ENCODE measurements at regions not wholly inside any gene's neighbourhood (a gene's known extent, or its start where the extent isn't known, plus 50 kb on each side); places are given as distances from the start of the nearest gene placed in this dataset.
"Not testable (repeated sequence)": the region's sequence is repeated elsewhere in the genome, so short reads cannot be mapped to it uniquely, and the experiment has no call there.

DNA sequence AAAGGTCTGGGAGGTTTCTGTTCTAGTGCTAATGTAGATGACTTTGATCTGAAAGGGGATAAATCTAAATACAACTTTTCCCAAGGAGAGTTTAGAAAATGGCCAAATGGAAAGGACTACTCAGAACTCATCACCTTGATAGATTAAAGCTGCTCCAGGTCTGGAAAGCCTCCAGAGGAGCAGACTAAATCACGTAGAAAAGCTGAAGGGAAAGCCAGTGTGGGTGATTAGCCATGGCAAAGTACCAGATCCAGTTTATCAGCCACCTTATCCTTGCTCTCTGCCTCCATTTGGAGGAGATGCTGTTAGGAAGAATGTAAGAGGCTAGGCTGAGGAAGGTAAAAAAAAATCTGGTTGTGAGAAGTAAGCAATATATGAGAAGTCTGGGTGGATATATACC, 120.7 kb upstream of the RAI14 start:
- DNase-seq, result no peak

DNA sequence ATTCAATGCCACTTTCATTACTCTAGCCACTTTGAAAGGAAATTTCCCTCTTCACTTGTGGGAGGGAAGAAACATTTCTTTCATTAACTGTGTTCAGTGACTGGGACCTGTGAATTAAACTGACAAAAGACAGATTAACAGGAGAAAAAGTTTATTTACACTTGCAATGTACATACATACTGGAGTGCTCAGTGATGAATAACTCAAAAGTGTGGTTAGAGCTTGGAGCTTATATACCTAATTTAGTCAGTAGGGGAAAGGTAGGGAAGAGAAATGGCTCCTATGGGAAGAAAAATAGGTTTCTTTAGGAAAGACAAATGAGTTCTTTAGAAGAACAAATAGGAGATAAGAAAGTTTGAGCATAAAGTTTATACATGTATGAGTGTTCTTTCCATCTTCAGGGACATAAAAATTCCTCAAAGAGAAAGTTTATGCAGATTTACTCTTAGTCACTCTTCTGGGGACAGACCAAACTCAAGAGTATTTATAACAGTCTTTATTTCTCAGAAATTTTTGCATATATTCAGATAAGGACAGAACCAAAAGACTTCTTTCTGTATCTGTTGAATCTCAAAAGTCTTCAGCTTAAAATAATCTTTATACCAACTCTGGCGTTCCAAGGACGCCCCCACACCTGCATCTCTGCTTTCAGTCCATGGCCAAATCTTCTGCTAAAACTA, 120.0 kb upstream of the RAI14 start:
- no peak for DNase-seq

DNA sequence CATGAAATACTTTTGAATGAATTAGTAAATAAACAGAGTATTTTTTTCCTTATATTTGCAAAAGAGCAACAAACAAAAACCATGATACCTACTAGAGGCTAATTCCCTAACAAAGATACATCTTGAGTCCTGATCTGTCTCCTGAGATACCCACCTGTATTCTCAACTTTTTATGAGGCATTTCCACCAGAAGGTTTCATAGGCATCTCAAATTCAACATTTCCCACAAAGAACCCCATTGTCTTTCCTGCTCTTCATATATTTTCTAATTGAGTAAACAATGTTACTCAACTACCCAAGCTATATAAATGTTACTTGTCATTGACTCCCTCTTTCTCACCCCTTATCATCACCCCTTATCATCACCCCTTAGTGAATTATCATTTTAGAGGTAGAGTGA, 119.4 kb upstream of the RAI14 start:
- DNase-seq, result no peak

DNA sequence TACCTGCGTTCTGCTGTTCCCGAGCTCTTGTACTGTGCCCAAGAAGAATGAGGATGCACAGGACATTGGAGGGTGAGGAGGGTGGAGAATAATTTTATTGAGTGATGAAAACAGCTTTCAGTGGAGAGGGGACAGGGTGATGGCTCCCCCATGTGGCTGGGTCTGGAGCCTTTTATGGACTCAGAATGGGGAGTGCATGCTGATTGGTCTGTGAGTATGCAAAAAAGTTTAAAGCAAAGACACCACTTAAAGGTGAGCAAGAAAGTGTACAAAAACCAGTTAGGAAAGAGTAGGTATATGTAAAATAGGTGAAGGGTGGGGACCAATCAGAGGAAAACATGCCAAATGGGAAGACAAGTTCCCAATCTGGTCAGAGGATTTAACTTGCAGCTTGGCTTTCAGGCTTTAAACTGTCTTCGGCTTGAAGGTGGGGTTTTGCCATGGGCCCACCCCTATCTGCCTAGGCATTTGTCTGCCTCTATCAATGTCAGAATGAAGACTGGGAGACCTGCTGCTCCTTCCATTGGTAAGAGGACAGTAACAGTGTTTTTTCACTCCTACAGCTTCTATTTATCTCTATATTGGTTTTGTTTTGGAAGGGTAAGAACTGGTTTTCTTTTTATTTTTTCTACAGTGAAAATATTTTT, 118.0 kb upstream of the RAI14 start:
- no peak for DNase-seq

DNA sequence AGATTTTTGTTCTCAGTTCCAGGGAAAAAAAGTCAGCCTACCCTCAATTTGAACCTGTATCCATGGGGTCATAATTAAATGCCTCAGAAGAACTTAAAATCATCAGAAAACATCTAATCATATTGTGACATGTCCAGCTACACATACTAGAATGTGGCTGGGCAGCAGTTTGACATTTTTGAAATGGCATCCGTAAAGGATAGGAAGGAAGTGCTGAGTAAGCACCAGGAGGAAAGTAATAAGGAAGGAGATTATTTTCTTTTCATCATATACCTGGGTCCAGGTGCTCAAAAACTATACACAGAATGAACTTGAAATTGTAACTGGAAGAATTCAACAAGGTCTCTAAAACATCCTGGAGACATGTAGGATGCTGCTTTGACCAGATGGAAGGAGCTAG, 116.9 kb upstream of the RAI14 start:
- no peak for DNase-seq

DNA sequence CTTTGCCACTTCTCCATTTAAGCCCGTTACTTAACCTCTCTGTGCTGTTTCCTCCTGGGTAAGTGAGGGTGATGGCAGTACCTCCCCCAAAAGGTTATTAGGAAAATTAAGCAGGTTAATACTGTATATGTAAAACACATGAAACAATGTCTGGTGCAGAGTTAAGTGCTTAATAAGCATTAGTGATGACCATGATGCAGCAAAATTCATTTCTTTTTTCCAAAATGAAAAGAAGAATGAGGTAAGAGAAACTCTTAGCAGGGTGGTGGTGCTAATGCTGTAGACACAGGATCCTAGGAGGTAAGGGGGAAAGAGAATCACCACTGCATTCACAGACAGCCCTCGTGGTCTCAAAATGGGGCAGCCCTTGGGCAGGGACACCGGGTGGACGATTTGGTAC, 115.1 kb upstream of the RAI14 start:
- DNase-seq, result no peak

DNA sequence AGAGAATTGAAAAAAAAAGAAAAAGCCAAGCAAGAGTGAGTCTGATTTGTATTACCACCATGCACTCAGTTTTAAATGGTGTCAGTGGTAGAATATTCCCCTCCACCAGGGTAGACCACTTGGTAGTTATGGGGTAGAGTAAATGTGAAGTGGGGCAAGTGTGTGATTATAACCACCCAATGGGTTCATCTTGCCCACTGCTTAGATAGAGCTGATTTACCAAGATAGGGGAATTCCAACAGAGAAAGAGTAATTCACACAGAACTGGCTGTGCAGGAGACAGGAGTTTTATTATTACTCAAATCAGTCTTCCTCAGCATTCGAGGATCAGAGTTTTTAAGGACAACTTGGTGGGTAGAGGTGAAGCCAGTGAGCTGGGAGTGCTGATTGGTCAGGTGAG, 113.3 kb upstream of the RAI14 start:
- no peak for DNase-seq

DNA sequence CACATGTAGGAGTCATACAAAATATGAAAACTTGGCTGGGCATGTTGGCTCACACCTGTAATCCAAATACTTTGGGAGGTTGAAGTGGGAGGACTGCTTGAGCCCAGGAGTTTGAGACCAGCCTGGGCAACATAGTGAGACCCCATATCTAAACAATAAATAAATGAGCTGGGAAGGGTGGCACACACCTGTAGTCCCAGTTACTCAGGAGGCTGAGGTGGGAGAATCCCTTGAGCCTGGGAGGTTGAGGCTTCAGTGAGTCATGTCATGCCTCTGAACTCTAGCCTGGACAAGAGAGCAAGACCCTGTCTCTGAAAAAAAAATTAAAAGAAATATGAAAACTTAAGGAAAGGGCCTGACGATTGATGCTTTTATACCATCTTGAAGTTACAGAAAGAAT, 112.4 kb upstream of the RAI14 start:
- DNase-seq, result no peak

DNA sequence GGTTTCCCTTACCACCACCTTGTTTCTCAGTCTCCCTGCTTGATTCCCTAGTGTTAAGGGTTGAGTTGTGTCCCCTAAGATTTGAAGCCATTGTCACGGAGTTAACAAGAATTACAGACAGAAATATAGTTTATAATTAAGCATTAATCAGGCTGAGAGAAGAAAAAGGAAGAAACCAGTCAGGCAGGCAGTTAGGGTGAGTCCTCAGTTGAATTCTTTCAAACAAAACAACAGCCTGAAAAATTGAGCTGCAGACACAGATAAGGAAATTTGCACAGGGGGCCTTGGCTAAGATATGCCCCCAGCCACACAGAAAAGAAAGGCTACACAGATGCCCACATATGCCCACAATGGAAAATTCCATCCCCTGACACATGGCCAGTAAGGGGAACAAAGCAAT, 111.7 kb upstream of the RAI14 start:
- DNase-seq, result no peak

DNA sequence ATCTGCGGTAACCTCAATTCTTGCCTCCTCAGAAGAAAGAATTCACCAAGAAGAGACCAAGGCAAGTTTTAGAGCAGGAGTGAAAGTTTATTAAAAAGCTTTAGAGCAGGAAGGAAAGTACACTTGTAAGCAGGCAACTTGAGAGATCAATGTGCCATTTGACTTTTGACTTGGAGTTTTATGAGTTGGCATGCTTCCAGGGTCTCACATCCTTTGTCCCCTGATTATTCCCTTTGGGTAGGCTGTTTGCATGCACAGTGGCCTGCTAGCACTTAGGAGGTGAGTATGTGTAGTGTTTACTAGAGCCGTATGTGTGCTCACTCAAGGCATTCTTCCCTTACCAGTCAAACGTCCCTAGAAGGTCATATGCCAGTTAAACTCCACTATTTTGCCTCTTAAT, 111.0 kb upstream of the RAI14 start:
- no peak for DNase-seq

DNA sequence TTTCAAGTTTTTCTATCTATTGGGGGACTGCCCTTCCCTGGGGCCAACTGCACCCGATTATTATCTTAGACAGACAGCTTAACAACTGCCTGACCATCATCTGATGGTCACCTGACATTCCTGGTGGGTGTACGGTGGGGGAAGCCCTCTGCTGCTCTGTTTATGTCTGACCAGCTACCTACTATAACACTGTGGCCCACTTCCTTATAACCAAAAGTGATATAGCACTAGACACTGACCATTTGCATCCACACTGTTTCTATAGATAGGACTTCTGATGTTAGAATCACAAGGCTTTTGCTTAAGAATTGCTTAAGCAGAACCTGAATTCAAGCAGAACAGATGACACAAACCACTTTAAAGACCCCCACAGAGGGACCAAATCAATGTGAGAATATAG, 110.5 kb upstream of the RAI14 start:
- no peak for DNase-seq

DNA sequence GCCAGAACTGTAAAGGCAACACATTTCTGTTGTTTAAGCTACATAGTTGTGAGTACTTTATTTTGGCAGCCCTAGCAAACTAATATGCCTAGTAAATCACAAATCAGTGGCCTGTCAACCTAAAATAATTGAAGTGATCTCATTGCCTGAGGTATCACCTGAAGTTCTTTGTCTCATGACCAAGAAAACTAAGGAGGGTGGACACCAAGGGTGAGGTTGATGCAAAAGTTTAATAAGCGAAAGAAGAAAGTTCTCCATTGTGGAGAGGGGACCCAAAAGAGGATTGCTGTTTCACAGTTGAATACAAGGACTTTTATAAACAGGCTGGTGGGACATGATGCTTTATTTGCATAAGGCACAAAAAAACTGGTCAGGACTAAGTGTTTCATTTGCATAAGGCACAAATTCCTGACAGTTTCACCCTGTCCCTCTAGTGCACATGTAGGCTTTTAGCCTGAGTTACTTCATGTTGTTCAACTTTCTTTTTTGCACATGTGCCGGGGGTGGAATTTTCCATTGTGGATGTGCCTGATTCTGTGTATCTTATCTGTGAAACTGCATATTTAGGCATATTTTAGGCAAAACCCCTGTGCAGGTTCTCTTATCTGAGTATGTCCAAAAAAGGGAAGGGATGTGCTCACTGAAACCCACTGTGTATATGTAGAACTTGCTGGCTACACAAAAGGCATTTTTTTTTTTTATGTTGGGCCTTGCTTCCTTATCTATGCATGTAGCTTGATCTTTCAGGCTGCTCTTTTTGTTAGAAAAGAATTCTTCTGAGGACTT, 108.6 kb upstream of the RAI14 start:
- DNase-seq, result no peak

DNA sequence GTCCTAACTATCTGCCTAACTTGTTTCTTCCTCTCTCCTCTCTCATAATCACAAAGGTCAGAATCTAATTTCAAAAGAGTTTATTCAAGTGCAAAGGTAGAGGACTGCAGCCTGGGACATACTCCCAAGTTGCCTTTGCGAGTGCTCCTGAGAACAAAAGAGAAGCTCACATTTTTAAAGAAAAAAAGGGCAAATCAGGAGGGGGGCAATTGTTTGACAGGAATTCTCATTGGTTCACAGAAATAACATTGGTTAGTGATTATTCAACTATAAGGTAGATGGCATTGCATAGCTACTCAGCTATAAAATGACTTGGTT, 108.1 kb upstream of the RAI14 start:
- DNase-seq, result no peak

DNA sequence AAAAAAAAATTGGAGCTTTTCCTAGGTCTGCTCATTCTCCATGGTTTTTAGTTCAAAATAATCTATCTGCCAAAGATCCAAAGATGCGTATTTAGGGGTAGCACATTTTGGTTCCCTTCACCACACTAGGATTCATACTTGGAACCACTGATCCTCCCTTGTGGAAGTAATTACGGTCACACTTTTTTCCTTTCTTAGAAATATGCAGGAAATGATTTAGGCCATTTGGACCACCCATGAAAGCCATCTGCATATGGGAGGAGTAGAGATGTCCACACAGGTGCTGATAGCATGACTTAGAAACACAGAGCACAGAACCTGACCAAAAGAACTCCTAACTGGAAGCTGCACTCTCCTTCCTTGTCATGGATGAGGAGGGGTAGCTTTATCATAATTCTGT, 105.9 kb upstream of the RAI14 start:
- DNase-seq, result no peak

DNA sequence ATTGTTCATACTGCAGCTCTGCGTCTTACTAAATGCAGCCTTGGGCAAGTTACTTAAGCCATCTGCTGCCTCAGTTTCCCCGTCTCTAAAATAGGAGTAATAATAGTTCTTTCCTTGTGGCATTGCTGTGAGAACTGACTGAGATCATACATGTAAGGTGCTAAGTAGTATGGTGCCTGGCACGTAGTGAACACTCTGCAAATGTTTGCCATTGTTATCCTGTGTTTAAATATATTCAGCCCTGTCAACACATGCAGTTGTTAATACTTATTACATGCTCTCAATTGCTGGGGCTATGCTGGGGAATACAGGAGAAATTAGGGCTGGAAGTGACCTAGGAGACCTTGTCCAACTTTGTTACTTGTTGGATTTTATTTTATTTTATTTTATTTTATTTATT, 105.2 kb upstream of the RAI14 start:
- DNase-seq, result no peak

DNA sequence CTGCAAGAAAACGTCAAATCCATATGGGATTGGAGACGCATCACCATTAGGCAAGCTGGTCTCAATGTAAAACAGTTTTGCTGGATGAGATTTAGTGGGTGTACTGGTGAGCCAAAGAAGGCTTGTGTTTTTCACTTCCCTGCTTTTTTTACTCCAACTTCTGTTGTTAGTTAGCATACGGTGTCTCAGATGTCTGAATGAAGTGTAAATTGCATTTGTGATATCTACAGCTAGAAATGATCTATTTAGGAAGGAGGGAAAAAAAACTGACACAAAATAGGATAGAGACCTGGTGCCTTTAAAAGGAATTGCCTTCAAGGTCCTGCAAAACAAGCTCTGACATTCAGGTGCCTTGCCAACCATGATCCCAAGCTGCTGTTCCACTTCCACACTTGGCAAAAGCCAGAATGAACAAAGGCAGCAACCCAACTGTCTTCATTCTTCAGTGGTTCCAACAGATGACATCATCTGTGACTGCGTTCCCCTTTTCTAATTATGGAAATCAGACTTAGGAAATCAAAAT, 104.2 kb upstream of the RAI14 start:
- DNase-seq, result no peak

DNA sequence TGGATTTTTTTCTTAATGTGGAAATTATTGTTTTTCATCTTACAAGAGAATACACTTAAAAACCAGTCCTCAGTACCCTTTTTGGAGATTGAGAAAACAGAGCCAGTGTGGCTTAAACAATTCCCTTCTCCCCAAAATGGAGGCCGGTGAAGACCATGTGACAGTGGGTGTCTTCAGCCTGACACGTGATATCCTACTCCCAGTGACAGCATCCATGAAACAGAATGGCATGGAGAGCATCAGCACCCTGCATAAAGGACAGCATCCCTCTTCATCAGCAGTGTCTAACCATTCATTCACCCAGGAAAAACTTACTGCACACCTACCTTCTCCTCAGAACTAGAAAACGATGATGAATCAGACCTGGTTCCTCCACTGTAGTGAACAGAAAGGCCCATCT, 103.4 kb upstream of the RAI14 start:
- DNase-seq, result no peak

DNA sequence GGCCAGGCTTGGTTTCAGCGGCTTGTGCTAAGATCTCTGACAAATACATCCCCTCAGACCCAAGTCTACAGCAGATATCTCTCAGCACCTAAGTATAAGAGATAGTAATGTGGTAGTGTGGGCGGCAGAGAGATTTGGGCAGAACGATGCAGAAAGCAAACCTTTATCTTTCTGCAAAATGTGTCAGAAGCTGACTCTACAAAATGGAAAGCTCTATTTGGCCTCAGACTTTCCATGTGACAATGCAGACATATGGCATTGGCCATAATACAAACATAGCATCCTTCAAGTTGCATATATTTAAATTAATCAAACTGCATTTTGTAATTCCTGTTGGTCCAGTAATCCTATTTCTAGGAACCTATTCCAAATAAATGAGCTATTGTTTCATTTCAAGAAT, 102.5 kb upstream of the RAI14 start:
- DNase-seq, result no peak

DNA sequence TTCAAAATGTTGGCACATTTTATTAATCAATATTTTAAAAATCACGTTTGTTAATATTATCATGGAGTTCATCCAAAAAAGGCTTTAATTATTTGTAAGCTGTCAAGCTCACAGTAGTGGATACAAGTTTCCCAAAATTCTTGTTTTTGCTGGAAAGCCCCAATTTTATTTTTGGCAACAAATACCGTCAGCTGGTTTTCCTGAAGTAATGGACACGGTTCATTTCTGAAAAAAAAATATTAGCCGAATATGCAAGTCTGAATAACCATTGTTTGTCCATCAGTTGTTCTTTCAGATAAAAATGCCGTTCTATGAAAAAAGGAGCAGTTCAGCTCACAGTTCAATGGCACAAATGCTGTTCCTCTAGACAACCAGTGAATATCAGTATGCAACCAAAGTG, 101.5 kb upstream of the RAI14 start:
- DNase-seq, result no peak

DNA sequence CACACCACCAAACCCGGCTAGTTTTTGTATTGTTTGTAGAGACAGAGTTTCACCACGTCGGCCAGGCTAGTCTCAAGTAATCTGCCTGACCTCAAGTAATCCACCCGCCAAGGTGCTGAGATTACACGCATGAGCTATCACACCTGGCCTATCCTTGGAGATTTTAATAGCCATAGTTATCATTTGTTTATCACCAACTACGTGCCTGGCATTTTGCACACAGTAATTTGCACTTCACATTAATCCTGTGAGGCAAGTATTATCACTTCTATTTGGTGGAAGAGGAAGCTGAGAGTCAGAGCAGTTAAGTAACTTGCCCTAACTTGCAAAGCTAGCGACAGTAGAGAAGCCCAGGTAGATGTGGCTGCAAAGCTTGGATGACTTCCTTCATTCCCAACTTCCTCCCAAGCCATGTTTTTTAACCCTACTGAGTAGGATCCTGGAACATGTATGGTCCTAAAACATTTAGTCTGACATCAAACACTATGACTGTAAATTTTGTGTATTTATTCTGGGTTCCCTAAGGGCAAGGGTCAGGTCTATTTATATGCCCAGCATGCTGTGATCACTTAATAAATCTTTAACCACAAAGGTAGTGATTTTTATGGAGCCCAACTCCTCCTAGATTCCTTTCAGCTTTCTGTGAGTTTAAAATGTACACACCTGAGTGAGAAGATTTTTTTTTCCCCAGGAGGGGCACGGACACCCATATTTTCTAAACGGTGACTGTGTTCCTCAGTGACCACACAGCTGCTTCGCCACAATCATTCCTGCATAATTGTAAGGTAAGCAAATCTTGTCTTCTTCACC, 100.2 kb upstream of the RAI14 start:
- DNase-seq, result no peak

DNA sequence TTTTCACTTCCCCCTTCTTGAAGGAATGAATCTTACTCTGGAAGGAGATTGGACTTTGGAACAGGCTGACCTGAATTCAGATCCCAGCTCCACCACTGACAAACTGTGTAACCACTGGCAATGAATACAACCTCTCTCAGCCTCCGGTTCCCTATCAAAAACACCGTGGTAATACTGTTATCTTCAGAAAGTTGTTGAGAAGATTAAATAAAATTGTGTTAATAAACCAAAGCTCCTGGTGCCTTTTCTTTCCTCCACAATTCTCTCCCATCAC, 99.7 kb upstream of the RAI14 start:
- no peak for DNase-seq

DNA sequence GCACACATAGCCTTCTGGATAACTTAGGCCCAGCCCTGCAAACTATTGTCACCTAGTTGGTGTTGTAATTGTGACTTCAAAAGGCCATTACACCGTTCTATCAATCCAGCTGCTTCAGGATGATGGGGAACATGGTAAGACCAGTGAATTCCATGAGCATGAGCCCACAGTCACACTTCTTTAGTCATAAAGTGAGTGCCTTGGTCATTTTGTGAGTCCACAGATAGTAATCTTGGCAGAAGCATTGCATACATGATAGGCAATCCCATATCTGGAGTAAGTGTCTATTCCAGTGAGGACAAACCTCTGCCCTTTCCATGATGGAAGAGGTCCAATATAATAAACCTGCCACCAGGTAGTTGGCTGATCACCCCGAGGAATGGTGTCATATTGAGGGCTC, 94.5 kb upstream of the RAI14 start:
- not testable (repeated sequence) for DNase-seq

DNA sequence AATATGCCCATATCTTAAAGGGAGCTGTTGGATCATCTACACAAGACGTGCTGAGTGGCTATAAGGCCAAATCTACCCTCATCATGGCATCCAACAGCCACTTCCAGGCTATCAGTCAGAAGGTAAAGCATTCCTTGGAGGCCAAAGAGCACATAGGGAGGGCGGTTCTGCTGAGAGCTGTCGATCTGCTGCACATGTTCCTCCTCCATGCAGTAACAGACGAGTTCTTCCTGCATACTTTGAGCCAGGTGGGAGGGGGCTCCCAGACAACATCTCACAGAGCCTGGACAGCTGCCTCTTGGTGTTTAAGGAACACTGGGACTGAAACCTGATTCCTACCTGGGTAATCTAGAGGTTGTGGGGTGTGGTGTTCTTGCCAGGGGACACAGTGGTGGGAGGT, 93.3 kb upstream of the RAI14 start:
- DNase-seq, result no peak

Measured in left kidney (tissue), 1 donor.